Loucy (cell line): ENCODE measurements at regions not wholly inside any gene's neighbourhood (a gene's known extent, or its start where the extent isn't known, plus 50 kb on each side); places are given as distances from the start of the nearest gene placed in this dataset.

ENCODE experiments used
- H2AFZ ChIP-seq: fragments of 200-600 bp; sonication (generic); 2 replicates; pipeline ENCODE4 v1.6.0; 2016; ENCODE audit warnings: antibody characterized with exemption, mild to moderate bottlenecking, low read length, moderate library complexity
- H3F3A ChIP-seq: fragments of 200-600 bp; 2 replicates; pipeline ENCODE4 v1.6.0; 2016; ENCODE audit warnings: antibody characterized with exemption, low read depth, mild to moderate bottlenecking
- H3K27me3 ChIP-seq: fragments of 200-600 bp; sonication (generic); 2 replicates; pipeline ENCODE4 v1.6.1; 2014; ENCODE audit warnings: low read length, mild to moderate bottlenecking; ENCODE audit not compliant: insufficient read depth, poor library complexity, severe bottlenecking
- H3K36me3 ChIP-seq: fragments of 200-600 bp; sonication (generic); 2 replicates; pipeline ENCODE4 v1.6.1; 2016; ENCODE audit warnings: low read length; ENCODE audit not compliant: insufficient read depth
- H3K4me1 ChIP-seq: fragments of 200-600 bp; sonication (generic); 2 replicates; pipeline ENCODE4 v1.5.1; 2014; ENCODE audit warnings: low read length, mild to moderate bottlenecking; ENCODE audit not compliant: insufficient read depth, poor library complexity, severe bottlenecking
- H3K4me2 ChIP-seq: fragments of 200-600 bp; sonication (generic); 2 replicates; pipeline ENCODE4 v1.6.0; 2014; ENCODE audit warnings: antibody characterized with exemption, low read length, low read depth, mild to moderate bottlenecking; ENCODE audit not compliant: poor library complexity, severe bottlenecking
- H3K4me3 ChIP-seq: fragments of 200-600 bp; sonication (generic); 2 replicates; pipeline ENCODE4 v1.5.1; 2014; ENCODE audit warnings: low read length, mild to moderate bottlenecking, mixed read lengths; ENCODE audit not compliant: poor library complexity, severe bottlenecking
- H3K79me2 ChIP-seq: fragments of 200-600 bp; sonication (generic); 2 replicates; pipeline ENCODE4 v1.6.1; 2014; ENCODE audit warnings: low read length; ENCODE audit not compliant: insufficient read depth
- H3K9ac ChIP-seq: fragments of 200-600 bp; sonication (generic); 2 replicates; pipeline ENCODE4 v1.6.0; 2014; ENCODE audit warnings: mild to moderate bottlenecking, low read depth, low read length, moderate library complexity; ENCODE audit not compliant: poor library complexity, severe bottlenecking
- H3K9me2 ChIP-seq: fragments of 200-600 bp; sonication (generic); replicated peaks from 2 replicates; pipeline ENCODE4 v1.6.1; 2016; ENCODE audit warnings: low read depth, low read length, mixed read lengths
- H3K9me3 ChIP-seq: fragments of 200-600 bp; sonication (generic); 2 replicates; pipeline ENCODE4 v1.6.1; 2014; ENCODE audit warnings: mild to moderate bottlenecking, antibody characterized with exemption, low read length, low read depth; ENCODE audit not compliant: insufficient read depth
- H4K20me1 ChIP-seq: fragments of 200-600 bp; sonication (generic); 2 replicates; pipeline ENCODE4 v1.6.0; 2014; ENCODE audit warnings: antibody characterized with exemption, low read length, mild to moderate bottlenecking; ENCODE audit not compliant: insufficient read depth, poor library complexity, severe bottlenecking
- CTCF ChIP-seq: fragments of 200-600 bp; sonication (generic); conservative IDR thresholded peaks from 2 replicates; pipeline ENCODE4 v1.5.1; 2014; ENCODE audit warnings: mild to moderate bottlenecking, antibody characterized with exemption, low read length
- EZH2phosphoT487 ChIP-seq: fragments of 200-600 bp; IDR thresholded peaks from 2 replicates; pipeline ENCODE4 v1.6.1; 2018; ENCODE audit warnings: antibody characterized with exemption, mild to moderate bottlenecking, moderate library complexity, borderline replicate concordance

GRCh38 chr6:2449572-2449940 lies 204.2 kb upstream of the GMDS start:
- H3K4me1 ChIP-seq = no peaks in the 10 kb centered on the region
- H3K9me2 ChIP-seq = no peaks in the 10 kb centered on the region
- no peak overlapping the region for H3K9ac ChIP-seq
- no peaks in the 10 kb centered on the region for H3K9me3 ChIP-seq
- no peaks in the 10 kb centered on the region for H3K27me3 ChIP-seq
- H3K4me3 ChIP-seq = no peak overlapping the region
- no peaks in the 10 kb centered on the region for H3F3A ChIP-seq
- TF ChIP-seq EZH2phosphoT487 (no peak), CTCF (no peak)
- H4K20me1 ChIP-seq = no peaks in the 10 kb centered on the region
- H3K79me2 ChIP-seq = no peaks in the 10 kb centered on the region
- no peaks in the 10 kb centered on the region for H3K36me3 ChIP-seq
- H2AFZ ChIP-seq = no peak overlapping the region
- no peak overlapping the region for H3K4me2 ChIP-seq

GRCh38 chr6:2448826-2449571 lies 203.6 kb upstream of the GMDS start:
- no peaks in the 10 kb centered on the region for H3K79me2 ChIP-seq
- H3K9me2 ChIP-seq = no peaks in the 10 kb centered on the region
- no peaks in the 10 kb centered on the region for H3K36me3 ChIP-seq
- no peak overlapping the region for H2AFZ ChIP-seq
- TF ChIP-seq EZH2phosphoT487 (no peak), CTCF (peak; percentile 95)
- no peak overlapping the region for H3K9ac ChIP-seq
- H3F3A ChIP-seq = no peaks in the 10 kb centered on the region
- no peak overlapping the region for H3K4me2 ChIP-seq
- no peaks in the 10 kb centered on the region for H3K27me3 ChIP-seq
- no peak overlapping the region for H3K4me3 ChIP-seq
- H3K9me3 ChIP-seq = no peaks in the 10 kb centered on the region
- no peaks in the 10 kb centered on the region for H3K4me1 ChIP-seq
- H4K20me1 ChIP-seq = no peaks in the 10 kb centered on the region

- no peak overlapping the region for H2AFZ ChIP-seq
Measured at GRCh38 chr6:2447931-2448330, 202.5 kb upstream of the GMDS start.

More at GRCh38 chr6:2447931-2448330, 202.5 kb upstream of the GMDS start:
- Histone ChIP-seq H3K36me3 (no peaks in the 10 kb centered on the region), H3K79me2 (no peaks in the 10 kb centered on the region), H4K20me1 (no peaks in the 10 kb centered on the region), H3K4me2 (no peak overlapping the region), H3K4me3 (no peak overlapping the region), H3K27me3 (no peaks in the 10 kb centered on the region), H3K9me2 (no peaks in the 10 kb centered on the region), H3F3A (no peaks in the 10 kb centered on the region), H3K9me3 (no peaks in the 10 kb centered on the region), H3K4me1 (no peaks in the 10 kb centered on the region), H3K9ac (no peak overlapping the region)
- no peak for TF ChIP-seq EZH2phosphoT487
- no peak for TF ChIP-seq CTCF
